ENCODE measurements at regions not wholly inside any gene's neighbourhood (a gene's known extent, or its start where the extent isn't known, plus 50 kb on each side); places are given as distances from the start of the nearest gene placed in this dataset.

GRCh38 chr5:125177340-125177739 lies 430.9 kb upstream of the ZNF608 start:
- no peaks in the 10 kb centered on the region for H3K9me3 ChIP-seq

GRCh38 chr5:125179612-125180011 lies 433.2 kb upstream of the ZNF608 start:
- intact Hi-C loops (cut with DNase I), result no loop called here

More at GRCh38 chr5:125177340-125177739, 430.9 kb upstream of the ZNF608 start:
- H3K27ac ChIP-seq, result no peak overlapping the region
- TF ChIP-seq CTCF (IDR thresholded peaks at IDR 0.05), result no peak
- intact Hi-C loops (cut with DNase I), result no loop called here
- DNase-seq (no peak), ATAC-seq (no peak)
- H3K4me3 ChIP-seq, result no peak overlapping the region
- no peaks in the 10 kb centered on the region for H3K36me3 ChIP-seq
- no peaks in the 10 kb centered on the region for H3K27me3 ChIP-seq (ENCODE audit: low read depth)
- H3K4me1 ChIP-seq, result no peaks in the 10 kb centered on the region

GRCh38 chr5:125180231-125180829 lies 433.9 kb upstream of the ZNF608 start:
- H3K36me3 ChIP-seq, result no peaks in the 10 kb centered on the region
- no peaks in the 10 kb centered on the region for H3K27me3 ChIP-seq (ENCODE audit: low read depth)
- no peak for DNase-seq
- TF ChIP-seq CTCF (IDR thresholded peaks at IDR 0.05), result no peak
- no peak overlapping the region for H3K27ac ChIP-seq
- intact Hi-C loops (cut with DNase I), result no loop called here
- no peaks in the 10 kb centered on the region for H3K9me3 ChIP-seq
- no peak overlapping the region for H3K4me3 ChIP-seq
- no peaks in the 10 kb centered on the region for H3K4me1 ChIP-seq
- ATAC-seq, result no peak

More at GRCh38 chr5:125179612-125180011, 433.2 kb upstream of the ZNF608 start:
- H3K4me3 ChIP-seq, result no peak overlapping the region
- DNase-seq (no peak), ATAC-seq (no peak)
- no peaks in the 10 kb centered on the region for H3K36me3 ChIP-seq
- H3K9me3 ChIP-seq, result no peaks in the 10 kb centered on the region
- H3K4me1 ChIP-seq, result no peaks in the 10 kb centered on the region
- no peak overlapping the region for H3K27ac ChIP-seq
- TF ChIP-seq CTCF (IDR thresholded peaks at IDR 0.05), result no peak
- H3K27me3 ChIP-seq (ENCODE audit: low read depth), result no peaks in the 10 kb centered on the region

- intact Hi-C loops (cut with DNase I), result no loop called here
- no peaks in the 10 kb centered on the region for H3K36me3 ChIP-seq
- DNase-seq (no peak), ATAC-seq (no peak)
- H3K27ac ChIP-seq, result no peak overlapping the region
- H3K4me3 ChIP-seq, result no peak overlapping the region
- H3K27me3 ChIP-seq (ENCODE audit: low read depth), result no peaks in the 10 kb centered on the region
- H3K9me3 ChIP-seq, result no peaks in the 10 kb centered on the region
- TF ChIP-seq CTCF (IDR thresholded peaks at IDR 0.05), result no peak
- H3K4me1 ChIP-seq, result no peaks in the 10 kb centered on the region
Measured at GRCh38 chr5:125181159-125181558, 434.7 kb upstream of the ZNF608 start.

GRCh38 chr5:125181955-125182354 lies 435.5 kb upstream of the ZNF608 start:
- intact Hi-C loops (cut with DNase I), result no loop called here
- no peak for TF ChIP-seq CTCF (IDR thresholded peaks at IDR 0.05)
- DNase-seq (no peak), ATAC-seq (no peak)
- Histone ChIP-seq H3K4me1 (no peaks in the 10 kb centered on the region), H3K36me3 (no peaks in the 10 kb centered on the region), H3K27ac (no peak overlapping the region), H3K9me3 (no peaks in the 10 kb centered on the region), H3K4me3 (no peak overlapping the region), H3K27me3 (ENCODE audit: low read depth) (no peaks in the 10 kb centered on the region)
